ENCODE measurements at regions not wholly inside any gene's neighbourhood (a gene's known extent, or its start where the extent isn't known, plus 50 kb on each side); places are given as distances from the start of the nearest gene placed in this dataset.
A peak's percentile ranks its signal among the peaks of the same experiment; 100 is the strongest.

DNA sequence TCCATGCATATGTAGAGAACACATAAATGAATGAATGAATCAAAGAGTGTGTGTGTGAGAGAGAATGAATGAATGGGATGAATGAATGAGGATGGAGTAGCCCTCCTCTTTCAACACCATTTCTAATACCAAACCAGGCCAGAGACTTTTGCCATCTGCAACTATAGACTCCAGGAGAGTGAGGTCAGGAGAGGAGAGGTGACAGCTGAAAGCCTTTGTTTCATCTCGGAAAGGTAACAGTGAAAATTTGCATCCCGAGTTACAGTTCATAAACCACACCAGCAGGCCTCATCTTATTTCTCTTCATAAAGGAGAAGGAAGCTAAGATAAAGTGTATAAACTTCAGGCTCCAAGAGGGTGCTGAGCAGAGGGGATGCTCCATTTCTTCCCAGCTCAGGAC lies 255.3 kb upstream of the KLF4 start:
- no peak for DNase-seq (ENCODE audit: low spot score)

GRCh38 chr9:107742531-107743309 lies 253.2 kb upstream of the KLF4 start:
- DNase-seq (ENCODE audit: low spot score): no peak

DNA sequence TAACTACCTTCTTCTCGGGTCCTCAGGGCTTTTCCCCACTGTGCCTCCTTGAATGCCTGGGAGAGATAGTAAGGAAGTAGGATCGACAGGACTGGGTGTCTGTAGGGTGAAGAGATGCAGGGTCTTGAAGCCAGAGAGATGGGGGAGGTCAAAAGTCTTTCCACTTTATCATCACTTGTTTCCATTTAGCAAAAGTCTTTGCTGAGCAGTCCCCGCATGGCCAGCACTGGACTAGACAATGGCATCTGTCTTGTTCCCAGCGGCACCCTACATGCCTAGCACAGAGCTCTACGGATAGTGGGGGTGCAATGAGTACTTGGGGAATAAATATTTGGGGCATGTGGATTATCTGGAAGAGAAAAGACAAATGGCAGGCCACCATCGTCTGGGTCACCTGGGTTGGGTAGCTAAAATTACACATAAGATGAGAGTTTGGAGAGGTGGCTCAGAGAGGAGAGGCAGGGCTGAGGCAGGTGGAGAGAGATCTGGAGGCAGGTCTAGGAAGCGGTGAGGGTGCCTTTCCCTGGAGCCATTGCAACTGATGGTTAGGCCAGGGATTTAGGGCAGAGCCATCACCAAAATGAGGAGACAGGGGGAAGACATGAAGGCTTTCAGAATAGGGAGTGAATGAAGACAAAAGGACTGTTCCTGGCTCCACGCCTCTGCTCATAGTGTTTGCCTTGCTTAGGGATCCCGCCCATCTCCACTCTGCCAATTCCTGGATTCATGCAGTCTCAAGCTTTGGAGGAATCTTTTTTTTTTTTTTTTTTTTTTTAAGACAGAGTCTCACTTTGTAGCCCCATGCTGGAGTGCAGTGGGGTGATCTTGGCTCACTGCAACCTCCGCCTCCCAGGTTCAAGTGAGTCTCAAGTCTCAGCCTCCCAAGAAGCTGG lies 250.8 kb upstream of the KLF4 start:
- DNase-seq (ENCODE audit: low spot score): no peak

DNA sequence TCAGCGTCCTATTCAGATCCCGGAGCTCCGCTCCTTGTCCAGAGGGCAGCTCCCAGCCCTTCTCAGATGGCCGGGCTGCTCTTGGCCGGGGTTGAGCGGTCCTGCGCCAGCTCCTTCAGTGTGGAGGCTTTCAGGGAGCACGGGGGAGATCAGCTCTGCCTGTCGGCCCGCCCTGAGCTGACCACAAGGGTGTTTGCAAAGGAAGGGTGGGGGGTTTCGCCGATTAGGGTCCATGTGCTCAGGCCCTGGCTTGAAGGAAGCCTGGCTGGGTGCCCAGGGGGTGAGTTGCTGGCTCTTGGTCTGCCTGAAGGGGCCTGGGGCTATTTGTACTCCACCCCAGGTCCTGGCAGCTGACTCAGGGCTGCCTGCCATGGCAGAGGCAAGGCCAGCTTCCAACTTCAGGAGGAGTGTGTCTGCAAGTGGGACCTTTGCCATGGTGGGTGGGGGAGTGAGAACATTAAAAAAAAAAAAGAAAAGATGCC lies 250.1 kb upstream of the KLF4 start:
- no peak for DNase-seq (ENCODE audit: low spot score)

GRCh38 chr9:107738789-107739188 lies 249.2 kb upstream of the KLF4 start:
- no peak for DNase-seq (ENCODE audit: low spot score)

GRCh38 chr9:107737987-107738743 lies 248.6 kb upstream of the KLF4 start:
- peak; percentile 75 for DNase-seq (ENCODE audit: low spot score)

DNA sequence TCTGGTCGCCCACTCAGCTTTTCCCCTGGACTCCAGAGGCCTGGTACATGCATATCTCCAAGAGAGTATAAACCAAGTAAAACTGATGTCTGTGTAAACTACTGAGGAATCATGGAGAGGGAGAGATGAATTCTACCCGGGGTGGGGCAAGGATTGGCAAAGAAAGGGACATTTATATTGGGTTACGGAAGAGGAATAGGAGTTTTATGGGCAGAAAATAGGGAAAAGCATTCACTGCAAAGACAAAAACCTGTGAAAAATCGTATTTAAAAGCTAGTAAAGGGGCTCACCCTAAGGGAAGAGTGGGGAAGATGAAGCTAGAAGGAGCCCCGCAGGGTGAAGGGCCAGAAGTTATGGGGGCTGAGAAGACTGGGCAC lies 248.0 kb upstream of the KLF4 start:
- DNase-seq (ENCODE audit: low spot score): no peak

GRCh38 chr9:107735821-107736220 lies 246.3 kb upstream of the KLF4 start:
- DNase-seq (ENCODE audit: low spot score): no peak

- peak; percentile 75 for DNase-seq (ENCODE audit: low spot score)
These were observed 244.9 kb upstream of the KLF4 start for GRCh38 chr9:107734256-107735013.

GRCh38 chr9:107733523-107733894 lies 243.9 kb upstream of the KLF4 start:
- peak; percentile 33 for DNase-seq (ENCODE audit: low spot score)

DNA sequence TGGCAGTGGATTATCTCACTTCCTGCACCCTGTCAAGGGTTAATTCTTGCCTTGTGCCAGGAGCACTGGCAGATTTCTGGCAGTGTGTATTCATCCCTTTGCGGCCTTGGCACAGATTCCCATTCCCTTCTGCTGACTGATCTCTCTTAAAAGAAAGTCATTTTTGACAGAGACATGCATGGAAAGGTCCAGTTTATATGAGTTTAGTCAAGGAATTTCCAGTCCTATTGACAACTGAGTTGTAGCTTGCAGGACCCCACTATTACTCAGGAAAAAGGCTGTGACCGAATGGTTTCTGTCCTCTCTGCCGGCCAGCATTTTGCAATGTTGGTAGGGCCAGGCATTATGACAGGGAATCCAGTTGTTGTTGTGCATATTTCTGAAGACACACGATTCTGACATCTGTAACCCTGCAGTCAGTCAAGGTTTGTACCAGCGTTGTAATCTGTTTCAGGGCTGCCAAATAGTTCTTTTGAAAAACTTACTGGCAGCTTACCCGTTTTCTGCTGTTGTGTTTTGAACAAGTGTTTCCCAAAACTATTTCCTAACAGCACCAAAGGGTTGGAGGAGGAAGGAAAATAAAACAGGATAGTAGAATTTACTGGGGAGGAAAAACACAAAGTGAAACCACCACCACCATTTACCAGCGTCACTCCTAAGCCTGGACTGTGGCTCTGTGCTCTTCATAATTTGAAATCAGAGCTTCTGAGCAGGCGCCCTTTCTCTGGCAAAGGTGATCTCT lies 243.4 kb upstream of the KLF4 start:
- peak; percentile 65 for DNase-seq (ENCODE audit: low spot score)

GRCh38 chr9:107731115-107731762 lies 241.7 kb upstream of the KLF4 start:
- DNase-seq (ENCODE audit: low spot score): no peak

- no peak for DNase-seq (ENCODE audit: low spot score)
These were observed 241.1 kb upstream of the KLF4 start for GRCh38 chr9:107730666-107731065.

DNA sequence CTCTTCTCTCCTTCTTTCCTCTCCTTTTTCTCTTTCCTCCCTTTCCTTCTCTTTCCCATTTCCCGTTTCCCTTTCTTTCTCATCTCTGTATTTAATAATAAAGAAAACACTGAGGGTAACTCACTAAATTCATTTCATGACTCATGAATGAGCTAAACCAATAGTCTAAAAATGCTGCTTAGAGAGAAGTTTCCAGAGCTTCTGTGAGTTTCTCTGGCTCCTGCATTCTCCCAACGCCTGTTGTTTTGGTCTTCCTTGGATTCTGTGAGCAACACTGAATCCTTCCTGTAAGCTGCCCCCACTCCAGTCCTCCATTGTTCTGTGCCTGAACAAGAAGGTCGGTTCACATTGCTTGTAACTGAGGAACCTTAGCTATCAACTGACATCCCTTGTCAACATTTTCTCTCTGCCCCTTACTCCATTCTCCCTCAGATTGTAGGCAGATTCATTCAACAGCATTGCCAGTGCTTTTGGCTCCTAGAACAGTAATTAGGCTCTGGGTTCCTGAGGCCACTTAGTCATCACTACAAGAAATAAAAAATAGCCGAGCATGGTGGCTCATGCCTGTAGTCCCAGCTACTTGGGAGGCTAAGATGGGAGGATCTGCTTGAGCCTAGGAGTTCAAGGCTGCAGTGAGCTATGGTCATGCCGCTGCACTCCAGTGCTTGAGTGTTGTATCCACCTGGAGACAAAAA lies 237.7 kb upstream of the KLF4 start:
- peak; percentile 32 for DNase-seq (ENCODE audit: low spot score)

GRCh38 chr9:107723015-107723414 lies 233.4 kb upstream of the KLF4 start:
- DNase-seq (ENCODE audit: low spot score): no peak

GRCh38 chr9:107721705-107722245 lies 232.2 kb upstream of the KLF4 start:
- DNase-seq (ENCODE audit: low spot score): no peak

DNA sequence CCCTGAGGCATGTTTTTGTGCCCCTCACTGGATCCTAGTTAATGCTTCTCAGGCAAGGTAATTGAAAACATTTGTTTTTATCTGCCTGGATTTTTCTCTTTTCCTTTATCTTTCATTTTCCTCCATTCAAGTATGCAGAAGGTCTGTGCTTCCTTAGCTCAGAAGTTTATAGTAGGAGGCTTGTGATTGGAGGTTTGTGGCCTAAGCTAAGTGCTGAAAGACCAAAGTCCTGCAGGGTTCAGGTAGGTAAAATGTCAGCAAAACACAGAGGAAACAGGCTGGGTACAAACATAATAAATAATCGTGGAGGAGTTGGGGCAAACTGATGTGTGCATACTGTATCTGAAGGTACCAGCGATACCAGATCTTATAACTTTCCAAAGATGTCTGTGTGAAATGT lies 230.9 kb upstream of the KLF4 start:
- DNase-seq (ENCODE audit: low spot score): no peak

DNA sequence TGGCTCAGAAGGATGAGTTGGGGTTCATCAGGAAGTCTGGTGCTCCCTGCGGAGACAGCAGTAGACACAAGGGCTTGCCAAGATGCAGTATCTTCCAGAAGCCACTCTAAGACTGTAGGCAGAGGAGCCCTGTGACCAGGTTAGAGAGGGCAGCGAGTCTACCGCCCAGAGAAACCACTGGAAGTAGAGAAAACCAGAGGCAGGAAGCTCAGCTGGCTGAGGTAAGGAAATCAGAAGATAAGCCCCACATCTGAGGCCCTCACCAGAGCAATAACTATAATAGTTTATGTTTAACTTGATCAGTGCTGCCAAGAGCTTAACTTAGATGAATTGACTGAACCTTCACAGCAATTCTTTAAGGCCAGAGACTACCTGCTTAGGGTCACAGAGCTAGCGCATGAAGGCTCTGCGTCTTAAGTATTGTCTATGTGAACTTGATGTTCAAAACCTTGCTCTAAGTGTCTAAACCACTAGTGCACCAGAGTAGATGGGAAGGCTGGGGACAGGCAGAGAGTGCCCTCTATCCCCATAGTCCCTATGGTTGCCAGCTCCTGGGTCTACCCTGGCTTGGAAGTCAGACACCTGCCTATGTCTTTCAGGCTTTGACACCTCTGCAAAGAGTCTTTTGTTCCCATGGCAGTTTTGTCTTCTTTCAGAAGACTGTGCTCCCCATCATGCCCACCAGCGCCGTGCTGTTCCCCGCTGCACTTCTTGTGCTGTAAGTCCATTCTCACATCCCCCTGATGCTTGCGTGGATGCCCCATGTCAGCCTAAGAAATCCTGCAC lies 228.2 kb upstream of the KLF4 start:
- no peak for DNase-seq (ENCODE audit: low spot score)

DNA sequence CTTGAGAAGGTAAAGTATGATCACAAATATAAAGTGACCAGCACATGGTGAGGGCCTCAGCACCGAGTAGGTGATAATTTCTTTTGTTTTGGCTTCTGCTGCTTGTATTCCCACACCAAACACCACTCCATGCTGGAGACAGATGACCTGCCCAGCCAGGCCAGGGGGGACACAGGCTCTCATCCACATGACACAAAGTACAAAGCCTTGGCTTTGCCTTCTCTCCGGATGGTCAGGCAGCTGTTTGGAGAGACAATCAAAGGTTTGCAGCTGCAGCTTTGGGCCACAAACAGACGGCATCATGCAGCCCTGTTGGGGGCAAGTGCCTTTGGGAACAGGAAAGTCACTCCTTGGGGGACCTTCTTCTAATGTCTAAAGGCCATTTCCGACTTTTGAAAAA lies 226.2 kb upstream of the KLF4 start:
- no peak for DNase-seq (ENCODE audit: low spot score)
